ENCODE measurements at regions not wholly inside any gene's neighbourhood (a gene's known extent, or its start where the extent isn't known, plus 50 kb on each side); places are given as distances from the start of the nearest gene placed in this dataset.

- TF ChIP-seq PRDM1 (tag by site-specific recombination; IDR thresholded peaks at IDR 0.05) (no peak), ZBTB20 (tag by site-specific recombination; IDR thresholded peaks at IDR 0.05) (peak; percentile 89), SETDB1 (IDR thresholded peaks at IDR 0.05; ENCODE audit: insufficient read length, low read length) (no peak), ZNF2 (tag by site-specific recombination; IDR thresholded peaks at IDR 0.05) (no peak), ZNF24 (tag by site-specific recombination; IDR thresholded peaks at IDR 0.05) (no peak), ZNF184 (tag by site-specific recombination; IDR thresholded peaks at IDR 0.05) (no peak)
These were observed 96.2 kb upstream of the ARAP3 start (continued) for GRCh38 chr5:141778206-141778605.

- TF ChIP-seq ZBTB20 (tag by site-specific recombination; IDR thresholded peaks at IDR 0.05) (peak; percentile 67; the same call in 1 of the 2 replicates), PRDM10 (tag by site-specific recombination; IDR thresholded peaks at IDR 0.05) (no peak), ZBTB17 (tag by site-specific recombination; IDR thresholded peaks at IDR 0.05) (peak; percentile 26; the same call in 1 of the 2 replicates)
- POLR2A ChIA-PET, result no interaction called here
- Histone ChIP-seq H3K4me1 (ENCODE audit: control insufficient read depth, insufficient read depth, low read length) (no peaks in the 10 kb centered on the region), H3K9me3 (ENCODE audit: control insufficient read depth, insufficient read depth, low read depth, low read length) (no peaks in the 10 kb centered on the region), H3K36me3 (ENCODE audit: control insufficient read depth in 2 of 2, insufficient read depth in 1 of 2, low read length in 2 of 2) (no peaks in the 10 kb centered on the region), H3K4me3 (ENCODE audit: low read depth, low read length) (no peak overlapping the region), H3K27ac (ENCODE audit: extremely low read depth, low read depth, low read length) (no peak overlapping the region)
- CTCF ChIA-PET, result interaction anchor here (0.6 to 1.5 kb wide), 2 partner anchors 101 to 134 kb away, joined by 3 to 6 read pairs; partner anchors contain the start of gene PCDH1
These were observed 95.7 kb upstream of the ARAP3 start for GRCh38 chr5:141777711-141778110.

- peak; percentile 92 for TF ChIP-seq ZNF623 (tag by site-specific recombination; IDR thresholded peaks at IDR 0.05)
- no peak for TF ChIP-seq SETDB1 (IDR thresholded peaks at IDR 0.05; ENCODE audit: insufficient read length, low read length)
- no peak overlapping the region for H3K27ac ChIP-seq (ENCODE audit: extremely low read depth, low read depth, low read length)
- H3K4me3 ChIP-seq (ENCODE audit: low read depth, low read length), result no peak overlapping the region
- no peaks in the 10 kb centered on the region for H3K9me3 ChIP-seq (ENCODE audit: control insufficient read depth, insufficient read depth, low read depth, low read length)
- ChIA-PET CTCF (no interaction called here), POLR2A (no interaction called here)
- no peaks in the 10 kb centered on the region for H3K36me3 ChIP-seq (ENCODE audit: control insufficient read depth in 2 of 2, insufficient read depth in 1 of 2, low read length in 2 of 2)
- H3K4me1 ChIP-seq (ENCODE audit: control insufficient read depth, insufficient read depth, low read length), result no peaks in the 10 kb centered on the region
These were observed 95.1 kb upstream of the ARAP3 start for GRCh38 chr5:141777130-141777529.

- H3K4me1 ChIP-seq (ENCODE audit: control insufficient read depth, insufficient read depth, low read length), result no peaks in the 10 kb centered on the region
- H3K9me3 ChIP-seq (ENCODE audit: control insufficient read depth, insufficient read depth, low read depth, low read length), result no peaks in the 10 kb centered on the region
- no peak for TF ChIP-seq EGR2 (tag by site-specific recombination; IDR thresholded peaks at IDR 0.05; ENCODE audit: low read depth)
- peak; percentile 41; the same call in 1 of the 2 replicates for TF ChIP-seq GLIS1 (tag by site-specific recombination; IDR thresholded peaks at IDR 0.05)
- TF ChIP-seq ZNF488 (tag by site-specific recombination; IDR thresholded peaks at IDR 0.05), result no peak
- TF ChIP-seq ZNF707 (tag by site-specific recombination; IDR thresholded peaks at IDR 0.05), result no peak
- ChIA-PET CTCF (interaction anchor here (0.8 to 1.4 kb wide), 3 partner anchors 16 to 223 kb away, joined by 3 to 4 read pairs (median 3); no protein-coding TSS in a partner anchor), POLR2A (no interaction called here)
- no peak overlapping the region for H3K27ac ChIP-seq (ENCODE audit: extremely low read depth, low read depth, low read length)
- H3K36me3 ChIP-seq (ENCODE audit: control insufficient read depth in 2 of 2, insufficient read depth in 1 of 2, low read length in 2 of 2), result no peaks in the 10 kb centered on the region
- H3K4me3 ChIP-seq (ENCODE audit: low read depth, low read length), result no peak overlapping the region
These were observed 91.9 kb upstream of the ARAP3 start for GRCh38 chr5:141773779-141774562.
